Stimulated activated CD4-positive, alpha-beta T cell treated with anti-CD3 and anti-CD28 coated beads, Interleukin-1b, Interleukin-23, amount 100 ng/mL, for 24 hours (primary cell): ENCODE measurements at regions not wholly inside any gene's neighbourhood (a gene's known extent, or its start where the extent isn't known, plus 50 kb on each side); places are given as distances from the start of the nearest gene placed in this dataset.

Experiments used
- DNase-seq, 4 experiments: peaks; one replicate each; pipeline ENCODE4 v3.0.0-alpha.2; 2020; ENCODE audit warnings: low read depth in 4 of 4, low spot score in 1 of 4

DNA sequence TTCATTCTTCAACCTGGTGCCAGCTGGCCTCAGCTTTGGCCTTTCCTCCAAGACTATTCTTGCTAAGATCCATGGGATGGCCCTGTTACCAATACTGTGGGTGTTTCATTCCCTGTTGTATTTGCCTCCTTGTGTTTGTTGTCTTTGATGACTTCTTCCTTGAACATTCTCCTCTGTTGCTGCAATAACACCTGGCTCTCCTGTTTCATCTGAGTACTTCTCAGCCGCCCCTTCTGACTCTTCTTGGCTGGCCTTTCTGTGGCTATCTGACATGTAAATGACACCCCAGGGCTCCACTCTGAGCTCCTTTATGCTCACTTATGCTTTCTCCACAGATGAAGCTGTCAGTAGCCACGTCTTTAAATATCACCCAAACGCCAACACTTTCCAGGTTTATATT, 302.7 kb upstream of the CHRNA7 start:
- DNase-seq = no peak

- DNase-seq = no peak
Measured at GRCh38 chr15:31732726-31733125, 297.6 kb upstream of the CHRNA7 start.

- DNase-seq = no peak
Measured at GRCh38 chr15:31733424-31733823, 296.9 kb upstream of the CHRNA7 start.

GRCh38 chr15:31740203-31740602, 290.1 kb upstream of the CHRNA7 start:
- no peak for DNase-seq

- no peak for DNase-seq
Measured at GRCh38 chr15:31745841-31746240, 284.5 kb upstream of the CHRNA7 start.

DNA sequence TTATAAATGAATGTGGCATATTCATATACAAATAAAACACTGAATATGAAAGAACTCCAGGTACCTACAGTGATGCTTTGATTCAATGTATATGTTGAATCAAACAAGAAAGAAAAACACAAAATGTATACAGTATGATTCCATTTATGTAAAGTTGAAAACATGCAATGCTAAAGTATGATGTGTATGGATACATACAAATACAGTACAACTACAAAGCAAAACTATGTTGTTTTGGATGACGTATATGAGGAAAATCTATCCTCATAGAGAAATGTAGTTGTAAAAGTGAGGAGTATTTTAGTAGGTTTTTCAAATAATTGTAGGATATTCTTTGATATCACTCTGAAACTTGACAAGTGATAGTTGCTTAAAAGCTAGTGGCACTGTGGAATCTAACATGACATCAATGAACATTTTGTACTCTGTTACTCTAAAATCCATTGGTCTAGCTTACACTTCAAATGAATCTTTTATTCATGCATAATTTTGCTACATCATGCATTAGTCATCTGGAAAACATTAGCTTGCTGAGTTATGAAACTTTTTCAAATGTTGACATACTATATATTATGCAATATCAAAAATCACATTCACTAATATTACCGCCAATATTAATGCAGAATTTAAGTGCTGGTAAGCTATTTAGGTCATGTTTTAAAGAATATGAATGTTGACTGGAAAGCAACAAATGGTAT, 278.1 kb upstream of the CHRNA7 start:
- no peak for DNase-seq

GRCh38 chr15:31752905-31753304, 277.4 kb upstream of the CHRNA7 start:
- no peak for DNase-seq

DNA sequence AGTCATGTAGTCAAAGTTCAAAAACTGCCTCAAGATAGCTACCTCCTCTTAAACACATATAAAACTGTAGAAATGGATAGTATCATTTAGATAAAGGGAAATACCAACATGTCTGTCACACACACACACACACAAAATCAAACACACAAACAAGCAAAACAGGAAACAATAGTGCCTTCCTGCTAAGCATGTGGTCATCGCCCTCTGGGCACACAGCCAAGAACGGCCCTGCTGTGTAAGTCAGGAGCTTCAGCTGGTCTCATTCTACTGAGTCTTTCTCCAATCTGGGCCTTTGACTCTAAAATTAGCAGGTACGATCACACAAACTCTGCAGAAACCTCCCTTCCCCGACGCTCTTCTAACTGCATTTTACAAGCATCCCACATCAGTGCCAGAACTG, 272.2 kb upstream of the CHRNA7 start:
- DNase-seq = no peak

DNA sequence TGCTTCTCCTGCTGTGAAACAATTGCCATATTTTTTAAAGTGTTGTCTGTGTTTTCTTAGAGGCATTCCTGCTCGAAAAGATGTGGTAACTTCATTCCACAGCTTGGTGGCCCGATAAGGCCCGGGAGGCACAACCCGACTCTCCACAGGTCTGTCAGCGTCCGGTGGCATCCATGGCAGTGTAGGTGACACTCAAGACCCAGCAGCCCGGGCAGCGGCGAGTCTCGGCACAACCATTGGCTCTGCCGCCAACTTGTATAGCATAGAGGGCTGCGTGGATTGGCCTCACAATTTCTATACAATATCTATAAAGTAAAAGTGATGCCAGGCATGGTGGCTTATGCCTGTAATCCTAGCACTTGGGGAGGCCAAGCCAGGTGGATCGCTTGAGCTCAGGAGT, 262.3 kb upstream of the CHRNA7 start:
- DNase-seq = no peak

GRCh38 chr15:31774045-31774444, 256.3 kb upstream of the CHRNA7 start:
- no peak for DNase-seq

GRCh38 chr15:31776039-31776438, 254.3 kb upstream of the CHRNA7 start:
- DNase-seq = no peak

- DNase-seq = no peak
Measured at GRCh38 chr15:31781261-31781660, 249.1 kb upstream of the CHRNA7 start.

DNA sequence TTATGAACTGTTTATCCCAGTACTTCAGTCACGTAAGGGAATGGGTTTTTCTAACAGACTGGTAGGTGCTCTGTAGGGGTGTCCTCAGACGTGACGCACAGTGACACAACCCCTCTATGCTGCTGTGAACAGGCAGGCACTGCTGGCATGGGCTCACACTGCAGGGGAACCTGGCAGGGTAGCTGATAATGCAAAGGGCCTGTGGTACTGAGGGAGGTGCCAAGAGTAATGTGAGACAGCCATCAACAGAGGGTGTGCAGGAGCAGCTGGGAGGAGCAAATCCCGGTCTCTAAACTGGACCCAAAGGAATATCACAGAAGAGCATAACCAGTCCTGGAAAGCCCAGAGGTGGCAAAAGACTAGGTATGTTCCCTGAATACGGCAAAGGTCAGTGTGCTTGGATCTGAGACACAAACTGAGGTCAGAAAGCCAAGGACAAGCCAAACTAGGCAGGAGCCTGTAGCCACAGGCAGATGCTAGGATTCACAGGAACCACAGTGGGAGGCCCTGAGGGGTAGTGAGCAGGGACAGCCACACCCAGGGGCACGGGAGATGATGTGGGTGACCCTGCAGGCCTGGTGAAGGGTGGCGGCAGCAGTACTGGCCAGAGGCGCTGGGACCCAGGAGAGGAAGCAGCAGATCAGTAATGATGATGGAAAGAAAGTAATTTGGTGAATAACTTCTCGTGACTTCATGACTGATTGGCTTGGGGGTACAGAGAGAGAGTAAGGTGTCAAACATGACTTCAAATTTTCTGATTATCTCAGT, 248.1 kb upstream of the CHRNA7 start:
- DNase-seq = no peak

GRCh38 chr15:31782951-31783350, 247.4 kb upstream of the CHRNA7 start:
- DNase-seq = no peak

DNA sequence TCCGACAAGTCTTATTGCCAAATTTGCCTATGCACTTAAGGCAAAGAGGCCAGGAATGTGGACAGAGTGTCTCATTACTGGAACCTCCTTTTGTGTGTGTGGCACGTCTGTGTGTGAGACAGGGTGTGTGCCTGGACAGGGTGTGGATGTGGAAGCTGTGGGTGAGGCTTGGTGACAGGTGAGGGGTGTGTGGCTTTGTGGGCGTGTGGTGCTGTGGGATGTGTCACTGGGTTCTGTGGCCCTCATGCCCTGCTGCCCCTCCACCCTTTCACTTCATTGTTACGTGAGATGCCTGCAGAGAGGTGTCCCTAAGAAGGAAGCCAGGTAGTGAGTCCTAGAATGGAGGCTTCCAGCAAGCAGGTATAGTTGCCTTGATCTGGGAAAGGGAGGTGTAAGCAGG, 244.0 kb upstream of the CHRNA7 start:
- no peak for DNase-seq

GRCh38 chr15:31788104-31788503, 242.2 kb upstream of the CHRNA7 start:
- DNase-seq = no peak

GRCh38 chr15:31792611-31793199, 237.6 kb upstream of the CHRNA7 start:
- DNase-seq = no peak

GRCh38 chr15:31799319-31799714, 231.0 kb upstream of the CHRNA7 start:
- no peak for DNase-seq

- no peak for DNase-seq
Measured at GRCh38 chr15:31799715-31800321, 230.5 kb upstream of the CHRNA7 start.

DNA sequence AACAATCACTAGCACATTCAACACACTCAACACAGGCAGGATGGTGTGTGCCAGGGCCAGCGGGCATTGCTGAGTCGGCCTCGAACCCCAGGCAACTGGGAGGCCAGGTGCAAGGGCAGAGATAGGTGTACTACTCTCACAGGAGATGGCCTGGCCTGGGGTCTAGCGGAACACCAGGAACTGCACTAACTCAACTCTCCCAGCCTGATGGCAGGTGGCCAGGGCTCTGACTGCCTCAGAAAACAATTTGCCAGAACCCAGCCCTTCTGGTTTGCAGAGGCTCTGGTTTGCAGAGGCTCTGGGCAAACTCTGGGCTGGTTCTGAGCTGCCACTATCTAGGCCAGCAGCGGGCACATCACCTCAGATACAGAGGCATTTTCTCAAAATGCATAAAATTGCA, 229.2 kb upstream of the CHRNA7 start:
- DNase-seq = no peak

DNA sequence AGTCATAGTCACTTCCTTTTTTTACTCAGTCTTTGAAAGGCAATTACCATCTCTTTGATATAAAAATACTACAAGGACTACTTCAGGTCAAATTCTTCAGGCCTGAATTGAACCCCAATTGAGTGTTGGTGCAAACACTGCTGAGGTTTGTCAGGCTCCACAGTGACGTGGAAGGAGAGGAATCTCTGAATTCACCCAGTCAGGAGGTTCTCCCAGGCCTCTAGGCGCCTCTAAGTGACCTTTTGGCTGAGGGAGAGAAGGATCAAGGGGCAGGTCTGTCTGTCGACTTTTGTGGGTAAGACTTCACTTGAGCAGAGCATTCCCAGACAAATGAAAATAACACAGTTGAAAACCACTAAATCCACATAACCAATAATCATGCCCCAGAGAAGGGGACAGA, 227.6 kb upstream of the CHRNA7 start:
- DNase-seq = no peak

DNA sequence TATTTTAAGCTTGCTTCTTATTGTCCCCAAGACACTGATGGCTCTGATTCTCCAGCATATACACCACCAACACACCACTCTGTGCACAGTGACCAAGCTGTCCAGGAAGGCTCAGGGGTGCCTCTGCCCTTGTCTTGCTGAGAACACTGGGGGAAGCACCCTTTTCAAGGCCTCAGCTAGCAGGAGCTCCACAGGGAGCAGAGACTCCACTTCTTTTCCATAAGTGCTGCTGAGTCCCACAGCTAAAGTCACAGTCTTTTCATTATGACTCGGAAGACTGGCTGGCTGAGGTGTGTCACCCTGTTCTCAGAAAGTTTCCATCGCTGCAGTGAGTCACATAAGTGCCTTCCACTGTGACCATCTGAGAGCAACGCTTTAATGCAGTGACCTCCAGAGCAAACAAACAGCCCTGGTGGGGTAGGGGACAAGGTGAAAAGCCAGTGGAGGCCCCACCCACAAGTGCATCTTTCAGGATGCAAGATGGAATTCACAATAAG, 226.9 kb upstream of the CHRNA7 start:
- no peak for DNase-seq
